GM18520 (cell line): ENCODE measurements at regions not wholly inside any gene's neighbourhood (a gene's known extent, or its start where the extent isn't known, plus 50 kb on each side); places are given as distances from the start of the nearest gene placed in this dataset.
A peak's percentile ranks its signal among the peaks of the same experiment; 100 is the strongest.

Source experiments
- ATAC-seq: cut with Tn5 transposase; IDR thresholded peaks from one replicate; pipeline ENCODE4 v1.9.1; 2021; ENCODE audit not compliant: unreplicated experiment

DNA sequence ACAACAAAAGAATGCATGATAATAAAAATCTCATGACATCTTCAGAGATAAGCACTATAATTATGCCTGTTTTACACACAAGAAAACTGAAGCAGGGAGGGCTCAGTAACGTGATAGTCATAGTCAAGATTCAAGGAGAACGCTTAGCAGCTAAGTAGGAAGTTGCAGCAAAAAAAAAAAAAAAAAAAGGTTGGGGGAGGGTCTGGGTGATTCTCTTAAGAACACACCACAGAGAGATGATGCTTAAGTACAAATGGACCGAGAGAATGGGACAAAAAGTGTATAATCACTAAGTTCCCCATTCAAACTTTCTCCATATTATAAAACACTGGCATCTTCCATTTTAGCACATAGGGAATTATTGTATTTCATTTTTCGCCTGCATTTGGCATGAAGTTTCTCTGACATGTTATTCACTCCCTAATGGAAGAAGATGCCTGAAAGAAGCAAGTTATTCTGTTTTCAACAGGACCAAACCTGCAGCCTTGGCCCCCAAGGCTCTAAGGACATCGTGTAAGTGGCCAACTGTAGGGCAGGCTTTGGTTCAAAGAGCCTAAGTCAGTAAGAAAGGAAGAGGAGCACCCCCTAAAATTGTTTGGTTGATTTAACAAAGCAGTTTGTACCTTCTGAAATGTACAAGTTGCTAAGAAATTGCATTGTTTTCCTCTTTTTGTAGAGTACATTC is 142.9 kb upstream of the TMPO start:
- no peak for ATAC-seq

DNA sequence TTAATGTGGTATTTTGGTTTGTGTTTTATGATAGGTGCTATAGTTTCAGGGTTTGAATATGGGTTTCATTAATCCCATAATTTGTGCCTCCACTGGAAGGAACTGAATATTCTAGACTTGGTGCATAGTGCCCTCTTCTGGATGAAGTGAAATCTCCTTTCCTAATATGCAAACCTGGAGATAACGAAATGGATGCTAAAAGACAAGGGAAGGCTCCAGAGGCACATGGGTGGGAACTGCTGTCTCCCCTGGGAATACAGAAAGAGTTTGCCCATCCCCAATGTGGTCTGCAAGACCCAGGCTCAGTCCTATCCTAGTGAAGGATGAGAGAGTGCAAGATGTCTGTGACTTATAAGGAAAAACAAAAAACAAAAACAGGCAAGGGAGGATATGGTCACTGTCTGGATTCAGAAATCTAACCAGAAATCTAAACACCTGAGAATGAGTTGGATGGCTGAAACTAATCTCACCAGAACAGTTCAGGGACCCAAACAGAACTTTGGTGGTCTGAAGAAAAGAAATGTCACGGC is 142.3 kb upstream of the TMPO start:
- no peak for ATAC-seq

DNA sequence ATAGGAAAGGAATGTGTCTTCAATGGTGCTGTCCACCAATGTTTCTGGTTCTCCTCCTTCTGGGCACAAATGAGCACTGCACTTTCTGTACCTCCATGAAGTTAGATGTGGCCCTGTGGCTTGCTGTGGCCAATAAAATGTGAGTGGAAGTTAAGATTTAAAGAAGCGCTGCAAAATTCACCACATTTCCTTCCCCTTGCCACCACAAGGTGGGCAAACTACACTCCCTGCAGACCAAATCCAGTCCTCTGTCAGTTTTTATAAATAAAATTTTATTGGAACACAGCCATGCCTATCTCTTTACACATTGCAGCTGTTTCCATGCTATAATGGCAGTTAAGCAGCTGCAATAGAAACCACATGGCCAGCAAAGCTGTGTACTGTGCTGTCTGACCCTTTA is 141.4 kb upstream of the TMPO start:
- ATAC-seq: no peak

DNA sequence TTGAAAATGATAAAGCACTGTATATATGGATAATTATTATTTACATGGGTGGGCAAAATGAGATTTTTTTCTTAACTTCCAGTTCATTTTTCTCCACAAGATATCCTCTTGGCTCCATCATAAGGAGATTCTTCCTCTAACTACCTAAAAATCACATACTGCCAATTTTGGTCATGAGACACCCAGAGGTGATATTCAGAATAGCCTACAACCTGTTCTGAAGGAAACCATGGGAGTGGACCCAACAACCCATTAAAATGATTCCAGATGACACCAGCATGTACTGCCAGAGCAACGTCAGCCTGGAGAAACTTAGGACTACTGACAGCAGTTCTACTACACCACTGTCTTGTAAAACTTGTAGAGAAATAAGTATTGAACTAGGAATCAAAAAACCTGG is 136.3 kb upstream of the TMPO start:
- ATAC-seq: no peak

DNA sequence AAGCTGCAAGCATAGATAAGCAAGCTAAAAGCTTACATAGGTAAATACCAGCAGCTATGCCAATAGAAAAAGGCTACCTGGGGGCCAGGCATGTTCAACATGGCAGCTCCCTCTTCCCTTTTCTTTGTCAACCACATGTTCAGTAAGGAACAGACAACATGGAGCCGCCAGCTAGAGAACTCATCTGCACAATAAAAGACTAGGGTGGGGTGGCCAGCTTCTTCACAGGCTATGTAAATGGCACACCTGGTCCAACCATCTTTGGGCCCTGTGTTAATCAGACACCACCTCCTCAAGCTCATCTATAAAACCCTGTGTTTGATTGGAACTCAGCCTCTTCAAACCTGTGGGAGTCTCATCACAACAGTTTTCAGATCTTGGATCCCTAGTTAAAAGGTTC is 129.7 kb upstream of the TMPO start:
- no peak for ATAC-seq

DNA sequence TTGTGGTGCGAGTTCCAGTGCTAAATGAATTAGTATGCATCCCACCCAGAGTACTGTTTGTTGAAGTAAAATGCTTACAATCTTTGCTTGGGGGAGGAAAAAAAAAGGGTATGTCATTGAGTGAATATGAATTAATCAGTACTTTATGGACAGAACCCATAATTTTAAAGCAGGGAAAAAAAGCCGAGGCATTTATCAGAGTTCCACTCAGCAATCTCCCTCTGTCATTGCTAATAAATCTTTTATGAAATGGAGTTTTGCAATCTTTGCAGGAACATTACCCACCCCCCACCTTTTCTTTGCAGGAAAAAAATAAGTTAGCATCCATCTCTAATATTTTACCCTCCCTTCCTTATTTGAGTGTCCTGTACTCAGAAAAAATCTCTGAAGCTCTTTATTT is 127.9 kb upstream of the TMPO start:
- no peak for ATAC-seq

DNA sequence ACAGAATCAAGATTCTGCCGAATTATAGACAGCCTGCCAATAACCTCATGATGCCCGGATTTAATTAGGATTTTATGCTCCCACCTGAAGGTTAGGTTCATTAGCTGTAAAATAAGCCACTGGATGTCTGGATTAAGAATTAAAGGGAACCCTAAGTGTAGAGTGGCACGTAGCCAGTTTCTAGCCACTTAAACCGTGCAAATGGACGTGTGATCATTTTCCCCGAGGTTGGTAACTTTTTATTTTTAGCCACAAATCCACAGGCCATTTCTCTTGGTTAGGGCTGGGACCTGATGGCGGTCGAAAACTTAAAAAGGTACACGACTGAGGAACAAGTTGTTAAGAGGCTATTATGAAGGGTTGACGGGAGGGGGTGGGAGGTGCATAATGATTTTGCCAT is 127.3 kb upstream of the TMPO start:
- ATAC-seq: no peak

DNA sequence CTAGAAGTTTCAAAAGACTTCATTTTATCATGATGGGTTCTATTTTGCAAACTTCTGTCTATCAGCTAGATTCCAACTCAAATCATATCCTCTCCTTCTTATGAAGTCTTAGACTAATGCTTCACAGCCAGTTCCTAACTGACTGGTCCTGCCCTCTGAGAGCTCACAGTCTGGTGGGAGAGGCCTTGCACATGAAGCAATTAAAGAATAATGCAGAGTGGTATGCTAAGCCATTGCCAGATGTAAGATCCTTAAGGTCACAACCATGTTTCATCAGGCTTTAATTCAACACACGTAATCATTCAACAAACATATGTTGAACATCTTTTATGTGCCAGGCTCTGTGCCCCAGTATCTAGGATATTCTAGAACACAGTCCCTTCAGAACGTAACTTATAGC is 125.8 kb upstream of the TMPO start:
- ATAC-seq: no peak

DNA sequence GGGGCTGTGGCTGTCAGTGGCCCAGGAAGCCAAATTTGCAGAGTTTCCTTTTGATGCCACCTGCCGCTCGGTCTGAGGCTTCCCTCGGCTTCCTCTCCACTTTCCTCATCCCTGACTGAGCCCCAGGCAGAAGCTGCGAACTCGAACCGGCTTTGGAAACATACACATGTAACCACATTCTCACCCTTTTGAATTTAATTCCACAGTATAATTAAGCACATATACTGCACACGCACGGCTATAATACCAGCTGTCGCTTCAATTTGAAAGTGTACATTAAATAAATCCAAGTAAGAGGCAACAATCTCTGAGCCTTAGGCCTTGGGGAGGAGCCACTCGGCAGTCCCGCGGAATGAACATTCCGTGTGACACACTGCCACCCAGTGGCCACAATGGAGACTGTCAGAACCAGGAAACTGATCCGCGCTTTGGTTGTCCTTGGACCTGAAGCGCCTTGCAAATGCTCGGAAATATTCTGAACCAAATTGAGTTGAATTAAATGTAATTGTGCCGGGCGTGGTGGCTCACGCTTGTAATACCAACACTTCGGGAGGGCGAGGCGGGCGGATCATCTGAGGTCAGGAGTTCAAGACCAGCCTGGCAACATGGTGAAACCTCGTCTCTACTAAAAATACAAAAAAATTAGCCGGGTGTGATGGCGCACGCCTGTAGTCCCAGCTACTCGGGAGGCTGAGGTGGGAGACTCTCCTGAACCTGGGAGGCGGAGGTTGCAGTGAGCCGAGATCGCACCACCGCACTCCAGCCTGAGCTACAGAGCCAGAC is 117.9 kb upstream of the TMPO start:
- ATAC-seq: peak; percentile 89

DNA sequence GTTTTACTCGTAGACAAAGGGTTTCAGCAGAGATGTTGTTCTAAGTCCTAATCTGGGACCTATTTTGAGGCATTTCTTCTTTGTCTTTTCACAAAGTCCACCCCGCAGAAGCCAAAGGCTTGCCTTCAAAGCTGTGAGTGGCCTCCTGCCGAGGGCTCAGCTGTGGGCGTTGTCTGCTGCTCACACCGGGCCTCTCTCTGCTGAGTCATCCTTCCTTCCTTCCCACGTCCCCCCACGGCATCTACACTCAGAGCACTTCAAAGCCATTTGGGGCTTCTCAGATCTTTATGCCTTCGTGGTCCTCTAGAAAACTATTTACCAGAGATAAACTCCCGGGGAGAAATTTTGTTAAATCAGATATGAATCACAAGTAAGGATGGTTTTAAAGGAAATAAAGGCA is 115.9 kb upstream of the TMPO start:
- no peak for ATAC-seq

DNA sequence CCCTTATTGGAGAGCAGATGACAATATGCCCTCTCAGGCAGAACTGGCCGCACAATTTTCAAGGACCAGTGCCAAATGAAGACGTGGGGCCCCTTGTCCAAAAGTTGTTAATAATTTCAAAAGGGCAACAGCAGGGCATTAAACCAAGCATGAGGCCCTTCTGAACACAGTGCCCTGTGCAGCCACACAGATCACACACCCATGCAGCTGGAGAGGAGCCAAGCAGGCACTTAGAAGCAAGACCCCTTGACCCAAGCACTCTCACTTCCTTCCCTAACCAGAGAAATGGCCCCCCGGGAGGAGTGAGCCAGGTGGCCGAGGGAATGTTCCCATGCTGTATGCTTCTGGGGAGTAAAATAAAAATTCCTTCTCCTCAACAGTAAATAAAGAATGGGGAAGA is 114.0 kb upstream of the TMPO start:
- no peak for ATAC-seq

DNA sequence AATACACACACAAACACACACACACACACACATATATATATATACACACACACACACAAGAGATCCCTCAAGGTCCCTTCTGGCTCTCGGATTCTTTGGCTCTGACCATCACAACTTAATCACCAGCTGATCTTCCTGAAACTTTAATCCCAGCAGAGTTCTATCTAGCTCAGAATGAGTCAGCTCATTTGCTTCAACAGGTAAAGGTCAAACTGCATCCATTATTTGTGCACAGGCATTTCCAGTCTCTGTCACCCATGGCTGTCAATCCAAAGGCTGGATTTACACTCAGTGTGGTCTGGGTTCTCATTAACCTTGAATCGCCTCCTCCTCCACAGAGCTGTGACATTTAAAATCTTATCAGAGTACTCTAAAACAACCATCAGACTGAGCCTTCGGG is 113.3 kb upstream of the TMPO start:
- ATAC-seq: no peak

DNA sequence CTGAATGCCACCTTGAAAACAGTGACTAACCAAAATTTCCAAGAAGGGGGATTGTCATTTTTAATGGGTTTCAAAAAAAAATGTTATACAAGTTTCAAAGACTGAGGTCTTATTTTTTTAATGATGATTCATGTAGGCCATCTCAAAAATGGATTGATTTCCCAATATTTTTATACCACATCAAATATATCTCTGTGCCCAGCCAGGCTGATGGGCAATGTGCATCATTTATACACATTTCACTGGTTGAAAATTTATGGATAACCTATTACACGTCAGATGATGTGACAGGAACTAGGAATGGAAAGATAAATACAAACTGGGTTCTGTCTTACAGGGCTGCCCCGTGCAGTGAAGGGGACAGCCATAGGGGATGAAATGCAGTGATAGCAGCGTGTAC is 112.7 kb upstream of the TMPO start:
- ATAC-seq: no peak

DNA sequence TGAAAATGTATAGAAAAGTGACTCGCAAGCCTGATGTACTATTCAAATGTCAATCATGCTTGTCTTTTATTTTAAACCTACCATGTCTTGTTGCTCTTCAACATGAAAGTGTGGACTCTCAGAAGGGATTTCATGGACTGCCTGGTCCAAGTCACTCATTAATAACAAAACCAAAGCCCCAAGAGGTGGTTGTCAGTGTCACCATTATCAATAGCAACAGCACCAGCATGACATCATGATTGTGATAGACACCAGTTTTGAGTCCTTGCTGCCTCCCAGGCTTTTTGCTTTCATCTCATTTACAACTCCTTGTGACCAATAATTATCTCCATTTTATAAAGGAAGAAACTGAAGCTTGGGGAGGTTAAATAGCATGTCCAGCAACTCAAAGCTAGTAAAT is 112.0 kb upstream of the TMPO start:
- no peak for ATAC-seq

DNA sequence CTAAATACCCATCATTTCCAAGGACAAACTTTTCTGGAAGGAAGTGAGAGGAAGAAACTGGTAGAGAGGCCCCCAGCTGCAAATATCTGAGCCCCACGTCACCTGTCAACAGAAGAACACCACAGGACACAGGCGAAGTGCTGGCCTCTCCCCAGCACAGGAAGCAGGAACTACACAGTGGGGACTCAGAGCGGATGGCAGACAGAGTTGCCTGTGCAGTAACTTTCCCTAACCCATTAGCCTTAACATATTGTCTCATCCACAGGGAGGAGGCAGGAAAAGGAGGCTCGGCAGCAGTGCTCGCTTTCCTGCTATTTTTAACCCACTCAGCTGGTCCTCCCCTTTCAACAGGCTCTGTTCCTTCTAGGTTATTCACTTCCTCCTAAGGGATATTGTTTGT is 111.5 kb upstream of the TMPO start:
- ATAC-seq: no peak

DNA sequence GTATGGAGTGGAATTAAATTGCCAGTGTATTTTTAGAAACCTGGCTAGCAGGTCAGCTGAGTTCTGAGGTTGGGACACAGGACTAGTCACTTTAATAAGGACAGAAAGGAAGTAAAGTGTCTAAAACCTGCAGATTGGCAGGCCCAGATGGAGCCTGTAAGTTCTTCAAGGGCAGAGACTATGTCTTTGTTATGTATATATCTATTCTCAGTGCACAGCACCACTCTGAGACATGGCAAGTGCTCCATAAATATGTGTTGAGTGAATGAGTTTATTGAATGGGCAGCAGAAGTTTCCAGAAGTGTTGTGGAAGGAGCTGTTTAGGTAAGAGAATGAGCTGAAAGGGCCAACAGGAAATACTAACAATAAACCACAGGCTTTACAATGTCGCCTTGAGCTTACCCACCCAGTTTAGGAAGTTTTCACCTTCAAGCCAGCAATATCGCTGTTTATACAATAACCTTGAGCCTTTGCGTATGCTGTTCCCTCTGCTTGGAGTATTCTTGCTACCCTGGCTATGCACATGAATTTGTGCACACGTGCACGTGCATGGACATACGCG is 109.5 kb upstream of the TMPO start:
- ATAC-seq: no peak

DNA sequence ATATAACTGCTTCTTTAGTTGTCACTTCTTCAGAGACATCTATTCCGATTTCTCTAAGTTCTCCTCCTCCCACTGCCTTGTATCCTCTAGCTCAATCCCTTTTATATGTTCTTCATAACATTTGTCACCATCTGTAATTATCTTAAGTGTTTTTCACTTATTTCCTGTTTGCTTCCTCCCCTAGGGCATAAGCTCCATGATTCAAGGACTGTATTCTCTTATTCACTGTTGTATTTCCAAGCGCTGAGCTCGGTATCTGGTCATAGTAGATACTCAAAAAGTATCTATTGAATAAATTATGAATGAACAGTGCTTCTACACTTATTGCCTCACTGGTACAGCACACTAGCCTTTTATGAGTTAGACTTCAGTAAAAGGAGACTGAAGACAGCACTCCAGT is 109.0 kb upstream of the TMPO start:
- ATAC-seq: no peak

DNA sequence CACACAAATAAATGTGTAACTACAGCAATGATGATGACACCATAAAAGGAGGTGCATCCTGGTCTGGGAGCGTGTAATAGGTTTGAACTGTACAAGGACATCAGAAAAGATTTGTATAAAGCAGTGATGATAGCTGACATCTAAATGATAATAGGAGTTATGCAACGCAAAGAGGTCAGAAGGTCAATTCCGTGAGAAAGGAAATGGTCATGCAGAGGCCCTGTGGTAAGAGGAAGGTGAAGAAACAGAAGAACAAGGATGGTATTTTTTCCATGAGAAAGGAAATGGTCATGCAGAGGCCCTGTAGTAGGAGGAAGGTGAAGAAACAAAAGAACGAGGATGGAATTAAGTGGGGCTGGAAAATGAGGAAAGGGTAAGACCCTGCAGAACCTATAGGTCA is 106.7 kb upstream of the TMPO start:
- no peak for ATAC-seq

DNA sequence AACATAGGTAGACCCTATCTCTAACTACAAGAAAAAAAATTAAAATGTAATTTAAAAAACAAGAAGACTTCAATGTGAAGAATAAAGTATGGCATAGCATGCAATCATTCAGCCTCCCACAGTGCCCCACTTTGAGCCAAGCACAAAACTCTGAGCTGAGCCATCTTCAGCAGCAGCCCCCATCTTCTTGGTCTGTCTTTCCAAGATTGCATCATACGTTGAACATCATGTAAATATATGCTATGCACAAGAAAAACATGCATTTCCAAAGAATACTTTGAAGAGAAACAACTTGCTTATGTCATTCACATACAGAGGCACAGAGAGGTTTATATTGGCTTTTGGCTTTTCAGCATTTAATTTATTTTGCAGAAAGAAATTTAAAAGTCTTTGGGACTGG is 105.8 kb upstream of the TMPO start:
- ATAC-seq: no peak

DNA sequence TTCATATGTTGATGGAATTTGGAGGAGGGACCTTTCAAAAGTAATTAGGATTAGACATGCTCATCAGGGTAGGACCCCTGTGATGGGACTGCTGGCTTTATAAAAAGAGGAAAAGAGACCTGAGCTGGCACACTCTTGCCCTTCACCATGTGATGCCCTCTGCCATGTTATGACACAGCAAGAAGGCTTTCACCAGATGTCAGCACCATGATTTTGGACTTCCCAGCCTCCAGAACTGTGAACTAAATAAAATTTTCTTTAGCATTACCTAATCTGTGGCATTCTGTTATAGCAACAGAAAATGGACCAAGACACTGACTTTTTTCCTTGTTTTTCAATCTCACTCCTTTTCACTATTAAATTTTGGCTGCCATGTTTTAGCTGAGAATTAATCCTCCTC is 105.0 kb upstream of the TMPO start:
- ATAC-seq: no peak

DNA sequence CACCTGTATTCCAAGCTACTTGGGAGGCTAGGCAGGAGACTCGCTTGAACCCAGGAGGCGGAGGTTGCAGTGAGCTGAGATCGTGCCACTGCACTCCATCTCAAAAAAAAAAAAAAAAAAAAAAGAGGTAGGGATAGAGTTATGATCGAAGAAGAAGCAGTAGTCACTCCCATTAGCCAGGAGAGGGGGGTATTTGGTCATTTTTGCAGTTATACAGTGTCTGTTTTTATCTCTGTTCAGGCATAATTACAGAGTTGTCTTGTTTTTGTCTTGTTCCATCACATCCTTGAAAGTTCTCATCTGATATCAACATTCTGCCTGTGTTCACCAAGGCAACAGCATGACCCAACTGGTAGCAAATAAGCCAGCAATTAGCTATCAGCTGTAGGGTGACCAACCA is 98.5 kb upstream of the TMPO start:
- no peak for ATAC-seq

DNA sequence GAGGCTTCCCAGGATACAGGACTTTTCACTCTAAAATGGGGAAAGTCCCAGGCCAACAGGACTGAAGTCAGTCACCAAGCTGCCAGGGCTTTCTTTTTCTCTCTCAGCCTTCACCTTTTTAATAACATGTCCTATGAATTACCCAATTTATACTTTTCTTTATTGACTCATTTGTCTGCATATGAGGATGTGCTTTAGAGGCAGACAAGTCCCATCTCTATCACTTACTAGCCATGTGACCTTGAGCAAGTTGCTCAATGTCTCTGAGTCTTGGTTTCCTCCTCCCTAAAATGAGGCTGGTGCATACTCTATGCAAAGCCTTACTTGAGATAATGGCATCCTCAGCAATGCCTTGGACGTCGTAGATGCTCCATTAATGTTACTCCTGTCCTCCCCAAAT is 98.1 kb upstream of the TMPO start:
- ATAC-seq: no peak
